WERI-Rb-1 (cell line): ENCODE measurements at regions not wholly inside any gene's neighbourhood (a gene's known extent, or its start where the extent isn't known, plus 50 kb on each side); places are given as distances from the start of the nearest gene placed in this dataset.
A peak's percentile ranks its signal among the peaks of the same experiment; 100 is the strongest.

Experiments
- DNase-seq: peaks from one replicate; pipeline ENCODE4 v3.0.0-alpha.2; 2020
- H3K27ac ChIP-seq: fragments of 250-450 bp; sonication (Bioruptor Pico); 2 replicates; pipeline ENCODE4 v1.5.1; 2020; ENCODE audit warnings: mild to moderate bottlenecking, moderate library complexity
- H3K27me3 ChIP-seq: fragments of 250-450 bp; sonication (Bioruptor Pico); 2 replicates; pipeline ENCODE4 v1.5.1; 2021; ENCODE audit warnings: mild to moderate bottlenecking, low read depth, moderate library complexity; ENCODE audit not compliant: insufficient read depth, severe bottlenecking
- H3K36me3 ChIP-seq: fragments of 250-450 bp; sonication (Bioruptor Pico); 2 replicates; pipeline ENCODE4 v1.5.1; 2020; ENCODE audit warnings: mild to moderate bottlenecking, moderate library complexity
- H3K4me3 ChIP-seq: 2 replicates; pipeline ENCODE4 v1.5.1; 2011; ENCODE audit warnings: low read depth, mild to moderate bottlenecking, control low read depth, low read length
- H3K9me3 ChIP-seq: fragments of 250-450 bp; sonication (Bioruptor Pico); 2 replicates; pipeline ENCODE4 v1.5.1; 2021; ENCODE audit warnings: mild to moderate bottlenecking, moderate library complexity; ENCODE audit not compliant: severe bottlenecking
- CTCF ChIP-seq: IDR thresholded peaks from 2 replicates; pipeline ENCODE4 v1.5.1; 2011; ENCODE audit warnings: low read depth, mild to moderate bottlenecking, control low read depth, inconsistent platforms, low read length

- TF ChIP-seq CTCF: no peak
- DNase-seq: peak; percentile 33
- H3K36me3 ChIP-seq: no peaks in the 10 kb centered on the region
- H3K27ac ChIP-seq: no peak overlapping the region
- H3K9me3 ChIP-seq: no peaks in the 10 kb centered on the region
- H3K4me3 ChIP-seq: no peak overlapping the region
- no peaks in the 10 kb centered on the region for H3K27me3 ChIP-seq
These were observed 104.7 kb upstream of the GPM6A start for GRCh38 chr4:175916626-175917351.

GRCh38 chr4:175927121-175927520, 115.1 kb upstream of the GPM6A start:
- no peak for DNase-seq
- Histone ChIP-seq H3K27me3 (no peaks in the 10 kb centered on the region), H3K27ac (no peak overlapping the region), H3K9me3 (no peaks in the 10 kb centered on the region), H3K36me3 (no peaks in the 10 kb centered on the region), H3K4me3 (no peak overlapping the region)
- no peak for TF ChIP-seq CTCF

GRCh38 chr4:175929441-175929840, 117.4 kb upstream of the GPM6A start:
- Histone ChIP-seq H3K36me3 (no peaks in the 10 kb centered on the region), H3K27me3 (no peaks in the 10 kb centered on the region), H3K27ac (no peak overlapping the region), H3K9me3 (no peaks in the 10 kb centered on the region), H3K4me3 (no peak overlapping the region)
- no peak for DNase-seq
- TF ChIP-seq CTCF: no peak

- no peak overlapping the region for H3K27ac ChIP-seq
- no peaks in the 10 kb centered on the region for H3K9me3 ChIP-seq
- H3K4me3 ChIP-seq: no peak overlapping the region
- H3K27me3 ChIP-seq: no peaks in the 10 kb centered on the region
- DNase-seq: no peak
- no peaks in the 10 kb centered on the region for H3K36me3 ChIP-seq
- TF ChIP-seq CTCF: no peak
These were observed 117.9 kb upstream of the GPM6A start for GRCh38 chr4:175929932-175930331.

GRCh38 chr4:175930471-175930870, 118.4 kb upstream of the GPM6A start:
- no peak for DNase-seq
- no peak overlapping the region for H3K27ac ChIP-seq
- H3K36me3 ChIP-seq: no peaks in the 10 kb centered on the region
- H3K27me3 ChIP-seq: no peaks in the 10 kb centered on the region
- H3K9me3 ChIP-seq: no peaks in the 10 kb centered on the region
- TF ChIP-seq CTCF: no peak
- H3K4me3 ChIP-seq: no peak overlapping the region

- TF ChIP-seq CTCF: no peak
- H3K9me3 ChIP-seq: no peaks in the 10 kb centered on the region
- no peaks in the 10 kb centered on the region for H3K36me3 ChIP-seq
- no peak for DNase-seq
- H3K27me3 ChIP-seq: no peaks in the 10 kb centered on the region
- H3K4me3 ChIP-seq: no peak overlapping the region
- no peak overlapping the region for H3K27ac ChIP-seq
These were observed 120.1 kb upstream of the GPM6A start for GRCh38 chr4:175932116-175932515.
